GM21360 (cell line): ENCODE measurements at regions not wholly inside any gene's neighbourhood (a gene's known extent, or its start where the extent isn't known, plus 50 kb on each side); places are given as distances from the start of the nearest gene placed in this dataset.

Experiments
- ATAC-seq: cut with Tn5 transposase; IDR thresholded peaks from one replicate; pipeline ENCODE4 v1.9.1; 2021; ENCODE audit warnings: mild to moderate bottlenecking, moderate library complexity; ENCODE audit not compliant: unreplicated experiment

GRCh38 chr5:69043655-69043996 lies 50.2 kb upstream of the SLC30A5 start:
- ATAC-seq = no peak
